ENCODE measurements at regions not wholly inside any gene's neighbourhood (a gene's known extent, or its start where the extent isn't known, plus 50 kb on each side); places are given as distances from the start of the nearest gene placed in this dataset.

- no peaks in the 10 kb centered on the region for H3K36me3 ChIP-seq
- H3K4me1 ChIP-seq: no peaks in the 10 kb centered on the region
- H3K27me3 ChIP-seq: no peaks in the 10 kb centered on the region
- H3K27ac ChIP-seq: no peak overlapping the region
- no peak for ATAC-seq
- H3K4me3 ChIP-seq: no peak overlapping the region
- WGBS, 2 donors (ENCODE audit: low coverage in 1 of 2): 40 to 92% methylated on average over 1 to 2 of the region's 2 CpGs
- TF ChIP-seq POLR2A (IDR thresholded peaks at IDR 0.05): no peak
- no peak for TF ChIP-seq EP300 (IDR thresholded peaks at IDR 0.05)
- TF ChIP-seq CTCF (IDR thresholded peaks at IDR 0.05): no peak
- TF ChIP-seq POLR2AphosphoS5 (IDR thresholded peaks at IDR 0.05): no peak
- H3K9me3 ChIP-seq: peaks cover 0 to 11% (median 0%) of the 10 kb centered on the region in 3 donors
These were observed 92.5 kb upstream of the CAMK1G start for GRCh38 chr1:209491031-209491430.

GRCh38 chr1:209491496-209491895 is 92.0 kb upstream of the CAMK1G start:
- ATAC-seq: no peak
- no peaks in the 10 kb centered on the region for H3K27me3 ChIP-seq
- 50 to 67% methylated on average over 1 of the region's 1 CpG for WGBS, 2 donors (ENCODE audit: low coverage in 1 of 2)
- H3K4me1 ChIP-seq: no peaks in the 10 kb centered on the region
- TF ChIP-seq POLR2AphosphoS5 (IDR thresholded peaks at IDR 0.05) (no peak), CTCF (IDR thresholded peaks at IDR 0.05) (no peak), EP300 (IDR thresholded peaks at IDR 0.05) (no peak), POLR2A (IDR thresholded peaks at IDR 0.05) (no peak)
- H3K4me3 ChIP-seq: no peak overlapping the region
- no peak overlapping the region for H3K27ac ChIP-seq
- H3K9me3 ChIP-seq: peaks cover 0 to 15% (median 0%) of the 10 kb centered on the region in 3 donors
- no peaks in the 10 kb centered on the region for H3K36me3 ChIP-seq

GRCh38 chr1:209491897-209492296 is 91.6 kb upstream of the CAMK1G start:
- H3K4me1 ChIP-seq: no peaks in the 10 kb centered on the region
- peaks cover 0 to 17% (median 0%) of the 10 kb centered on the region in 3 donors for H3K9me3 ChIP-seq
- H3K27me3 ChIP-seq: no peaks in the 10 kb centered on the region
- no peaks in the 10 kb centered on the region for H3K36me3 ChIP-seq
- no peak for TF ChIP-seq POLR2AphosphoS5 (IDR thresholded peaks at IDR 0.05)
- no peak for TF ChIP-seq EP300 (IDR thresholded peaks at IDR 0.05)
- TF ChIP-seq POLR2A (IDR thresholded peaks at IDR 0.05): no peak
- no peak for TF ChIP-seq CTCF (IDR thresholded peaks at IDR 0.05)
- WGBS, 2 donors (ENCODE audit: low coverage in 1 of 2): 90 to 91% methylated on average over 4 of the region's 4 CpGs
- no peak overlapping the region for H3K4me3 ChIP-seq
- ATAC-seq: no peak
- no peak overlapping the region for H3K27ac ChIP-seq

GRCh38 chr1:209493559-209493958 is 90.0 kb upstream of the CAMK1G start:
- no peaks in the 10 kb centered on the region for H3K36me3 ChIP-seq
- ATAC-seq: no peak
- H3K27me3 ChIP-seq: no peaks in the 10 kb centered on the region
- peaks cover 0 to 17% (median 0%) of the 10 kb centered on the region in 3 donors for H3K9me3 ChIP-seq
- H3K4me1 ChIP-seq: no peaks in the 10 kb centered on the region
- TF ChIP-seq POLR2AphosphoS5 (IDR thresholded peaks at IDR 0.05): no peak
- no peak for TF ChIP-seq CTCF (IDR thresholded peaks at IDR 0.05)
- TF ChIP-seq EP300 (IDR thresholded peaks at IDR 0.05): no peak
- no peak for TF ChIP-seq POLR2A (IDR thresholded peaks at IDR 0.05)
- H3K4me3 ChIP-seq: no peak overlapping the region
- no peak overlapping the region for H3K27ac ChIP-seq

- H3K27ac ChIP-seq: no peak overlapping the region
- H3K4me1 ChIP-seq: no peaks in the 10 kb centered on the region
- peaks cover 0 to 46% (median 0%) of the 10 kb centered on the region in 3 donors for H3K9me3 ChIP-seq
- no peaks in the 10 kb centered on the region for H3K36me3 ChIP-seq
- no peak for TF ChIP-seq EP300 (IDR thresholded peaks at IDR 0.05)
- TF ChIP-seq CTCF (IDR thresholded peaks at IDR 0.05): no peak
- no peak for TF ChIP-seq POLR2A (IDR thresholded peaks at IDR 0.05)
- TF ChIP-seq POLR2AphosphoS5 (IDR thresholded peaks at IDR 0.05): no peak
- no peak for ATAC-seq
- H3K27me3 ChIP-seq: no peaks in the 10 kb centered on the region
- H3K4me3 ChIP-seq: no peak overlapping the region
- WGBS, 2 donors (ENCODE audit: low coverage in 1 of 2): 73% methylated on average over 1 of the region's 1 CpG; no CpG with 5 or more reads in 1 of the 2 donors
These were observed 85.8 kb upstream of the CAMK1G start for GRCh38 chr1:209497729-209498128.
